ENCODE measurements at regions not wholly inside any gene's neighbourhood (a gene's known extent, or its start where the extent isn't known, plus 50 kb on each side); places are given as distances from the start of the nearest gene placed in this dataset.

DNA sequence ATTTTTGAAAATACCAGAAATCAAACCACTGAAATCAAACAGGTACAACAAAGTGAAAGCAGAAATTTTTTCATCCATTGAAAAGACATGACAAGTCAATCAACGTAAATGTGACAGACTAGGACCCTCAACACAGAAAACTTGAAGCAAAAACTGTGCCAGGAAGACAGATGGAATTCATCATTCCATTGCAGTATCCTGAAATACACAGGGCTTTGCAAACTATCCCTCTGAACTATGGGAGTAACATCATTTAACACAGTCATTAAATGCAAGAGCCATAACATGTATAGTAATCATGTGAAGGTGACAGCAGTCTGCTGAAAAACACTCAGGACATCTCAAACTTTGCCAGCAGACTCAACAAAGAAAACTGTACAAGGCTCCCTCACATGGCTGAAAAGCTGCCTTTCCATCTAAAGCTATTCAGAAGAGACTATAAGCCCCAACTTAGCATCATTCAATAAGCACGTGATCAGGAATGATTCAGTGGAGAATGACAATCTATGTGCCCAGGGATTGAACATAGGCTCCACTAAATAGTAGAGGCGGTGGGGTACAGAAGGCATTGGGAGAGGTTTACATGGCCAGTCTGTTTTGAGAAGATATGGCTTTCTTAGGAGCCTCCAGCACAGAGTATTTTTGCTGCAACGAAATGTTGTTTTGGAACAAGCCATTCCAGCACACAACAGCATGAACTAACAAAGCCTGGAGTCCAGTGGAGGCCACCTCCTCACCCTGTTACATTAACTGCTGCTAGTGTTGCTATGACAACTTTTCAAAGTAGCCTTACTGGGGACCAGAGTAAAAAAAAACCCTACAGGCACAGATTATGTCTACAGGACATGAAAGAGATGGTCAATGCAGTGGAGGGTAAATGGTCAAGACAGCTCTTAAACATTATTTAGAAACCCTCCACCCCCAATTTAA is 274.5 kb upstream of the NOCT start:
- no peak for DNase-seq

DNA sequence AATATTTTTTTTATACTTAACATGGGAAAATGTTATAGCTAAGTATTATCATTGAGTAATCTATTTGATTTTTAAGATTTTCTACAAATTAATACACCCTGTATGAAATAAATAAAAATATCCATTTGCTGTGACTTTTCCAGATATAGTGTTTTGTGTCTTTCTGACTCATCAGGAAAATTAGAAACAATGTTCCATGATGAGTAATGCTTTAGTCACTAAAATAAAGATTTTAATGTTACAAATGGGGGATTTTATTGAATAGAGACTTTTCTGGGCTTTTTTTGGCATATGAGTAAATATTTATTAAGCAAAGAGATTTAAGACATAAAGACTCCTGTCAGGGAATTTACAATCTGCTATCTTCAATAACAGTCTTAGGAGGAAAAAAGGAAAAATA is 279.2 kb upstream of the NOCT start:
- no peak for DNase-seq

DNA sequence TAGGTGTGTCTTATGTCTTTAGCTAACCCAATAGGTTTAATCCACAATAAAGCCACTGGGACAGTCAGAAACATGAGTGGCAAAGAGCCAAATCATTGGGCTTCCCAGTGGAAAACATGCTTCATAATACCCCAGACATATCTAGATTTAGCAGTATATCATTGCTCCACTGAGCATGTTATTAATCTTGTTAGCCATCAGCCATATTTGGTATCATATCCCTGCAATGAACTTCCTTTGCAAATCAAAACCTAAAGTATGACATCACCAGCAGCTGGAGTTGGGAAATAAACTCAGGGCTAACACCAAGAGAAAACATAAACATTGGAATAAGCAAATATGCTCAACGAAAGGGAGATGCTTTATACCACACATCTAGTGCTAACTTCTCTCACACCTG is 280.8 kb upstream of the NOCT start:
- DNase-seq, result no peak

DNA sequence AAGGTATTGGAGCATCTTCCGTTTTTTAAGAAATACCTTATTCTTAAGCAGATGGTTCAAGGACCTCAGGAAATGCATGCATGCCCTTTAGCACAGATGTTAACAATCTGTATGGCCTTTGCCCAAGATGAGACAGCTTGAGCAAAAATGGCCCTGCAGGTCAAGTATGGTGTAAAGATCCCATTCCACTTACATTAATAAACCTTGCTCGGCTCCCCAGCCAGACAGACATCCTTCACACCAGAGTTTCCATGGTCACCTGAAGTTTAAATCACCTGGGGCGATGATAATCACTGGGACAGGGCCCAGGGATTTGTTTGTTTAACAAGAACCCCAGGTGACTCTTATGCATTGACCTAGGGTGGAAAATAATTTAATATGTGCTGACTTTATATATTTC is 287.0 kb upstream of the NOCT start:
- DNase-seq, result no peak

DNA sequence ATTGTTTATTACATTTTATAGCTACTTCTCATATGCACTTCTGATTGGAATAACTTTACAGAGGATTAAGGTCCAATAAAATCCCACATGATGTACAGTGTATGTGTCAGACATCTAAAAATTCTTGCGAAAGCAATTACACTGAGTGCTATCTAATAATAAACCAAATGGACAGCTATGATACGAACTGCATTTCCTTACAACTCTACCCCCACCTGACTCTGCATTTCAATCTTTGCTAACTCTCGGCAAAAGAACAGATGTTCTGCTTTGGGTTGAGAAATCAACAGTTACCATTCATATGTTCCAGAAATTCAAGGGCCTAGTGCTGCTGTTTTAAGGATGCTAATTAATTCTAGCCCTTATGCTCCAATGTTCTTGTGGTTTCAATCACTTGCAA is 287.9 kb upstream of the NOCT start:
- no peak for DNase-seq

DNA sequence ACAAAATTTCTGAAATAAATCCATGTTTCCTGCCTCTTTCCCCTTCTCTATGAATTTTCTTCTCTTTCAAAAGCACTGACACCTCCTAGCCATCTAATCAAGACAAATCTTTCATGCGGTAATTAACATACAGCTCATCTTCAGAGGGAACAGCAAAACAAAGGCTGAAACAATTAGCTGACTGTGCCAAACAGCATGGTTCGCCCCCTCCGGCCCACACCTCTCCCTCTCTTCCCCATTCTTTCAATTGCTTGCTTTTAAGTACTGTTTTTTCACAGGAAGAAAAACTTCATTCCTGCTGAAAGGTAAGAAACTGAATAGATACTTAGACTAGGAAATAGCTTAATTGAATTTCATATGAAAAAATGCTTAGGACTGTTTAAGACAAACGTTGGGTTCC is 291.1 kb upstream of the NOCT start:
- no peak for DNase-seq

DNA sequence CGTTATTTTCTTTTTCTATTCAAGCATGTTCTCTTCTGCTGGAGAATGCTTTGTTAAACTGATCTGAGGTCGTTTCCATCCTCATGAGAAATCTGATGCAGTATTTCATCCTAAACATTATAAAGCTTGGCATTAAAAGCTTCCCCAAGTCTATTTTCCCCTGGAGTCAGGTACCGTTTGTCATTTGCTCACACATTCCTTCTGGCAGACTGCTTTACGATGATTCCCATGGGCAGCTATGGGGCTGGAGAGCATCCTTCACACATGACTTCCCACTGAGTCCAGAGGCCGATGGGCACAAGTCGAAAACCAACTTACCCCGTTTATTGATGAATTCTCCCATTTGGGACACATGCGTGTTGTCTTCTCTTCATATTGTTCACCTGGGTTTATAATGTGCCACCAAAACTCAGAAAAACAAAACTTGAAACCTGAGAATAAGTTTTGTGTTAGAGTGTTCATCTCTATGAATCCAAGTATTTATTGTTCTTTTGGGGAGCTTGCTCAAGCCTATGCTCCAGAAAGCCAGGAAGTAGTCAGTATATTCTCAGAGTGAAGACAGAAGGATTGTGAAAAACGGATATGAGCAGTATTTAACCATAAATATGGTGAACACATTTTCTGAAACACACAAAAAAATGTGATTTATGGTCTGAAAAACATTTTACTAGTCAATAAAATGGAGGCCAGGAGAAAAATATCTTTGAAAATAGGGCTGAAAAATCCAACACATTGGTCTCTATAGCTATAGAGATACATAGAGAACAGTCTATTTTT is 298.8 kb upstream of the NOCT start:
- DNase-seq, result no peak

DNA sequence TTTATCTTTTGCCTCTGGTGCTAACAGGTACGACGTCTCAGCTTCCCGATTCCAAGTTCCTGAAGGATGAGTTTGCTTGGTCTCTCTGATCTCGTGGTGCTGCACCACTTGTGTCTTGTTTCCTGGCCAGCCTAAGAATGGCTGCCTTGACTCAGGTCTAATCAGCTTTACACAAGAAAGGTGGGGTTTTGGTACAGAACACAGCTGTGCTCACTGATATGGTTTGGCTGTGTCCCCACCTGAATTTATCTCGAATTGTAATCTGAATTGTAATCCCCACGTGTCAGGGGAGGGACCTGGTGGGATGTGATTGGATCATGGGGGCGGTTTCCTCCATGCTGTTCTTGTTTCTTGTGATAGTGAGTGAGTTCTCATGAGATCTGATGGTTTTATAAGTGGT is 305.3 kb upstream of the NOCT start:
- DNase-seq, result no peak

DNA sequence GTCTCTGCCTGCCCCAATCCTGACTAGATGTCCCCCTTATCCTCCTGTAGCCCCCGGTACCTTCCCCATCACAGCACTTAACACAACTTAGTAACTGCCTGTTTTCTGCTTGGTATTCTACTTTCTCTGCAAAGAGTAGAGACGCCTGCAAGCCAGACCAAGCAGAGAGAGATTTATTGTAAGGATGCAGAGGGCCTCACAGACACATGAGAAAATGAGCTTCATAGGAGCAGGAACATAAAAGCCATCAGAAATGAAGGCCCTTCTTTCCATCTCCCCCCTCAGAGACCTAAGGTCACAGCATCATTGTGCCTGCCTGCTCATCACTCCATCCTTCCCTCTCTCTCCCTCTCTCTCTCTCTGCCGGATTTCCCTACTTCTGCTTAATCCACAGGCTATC is 305.7 kb upstream of the NOCT start:
- no peak for DNase-seq

DNA sequence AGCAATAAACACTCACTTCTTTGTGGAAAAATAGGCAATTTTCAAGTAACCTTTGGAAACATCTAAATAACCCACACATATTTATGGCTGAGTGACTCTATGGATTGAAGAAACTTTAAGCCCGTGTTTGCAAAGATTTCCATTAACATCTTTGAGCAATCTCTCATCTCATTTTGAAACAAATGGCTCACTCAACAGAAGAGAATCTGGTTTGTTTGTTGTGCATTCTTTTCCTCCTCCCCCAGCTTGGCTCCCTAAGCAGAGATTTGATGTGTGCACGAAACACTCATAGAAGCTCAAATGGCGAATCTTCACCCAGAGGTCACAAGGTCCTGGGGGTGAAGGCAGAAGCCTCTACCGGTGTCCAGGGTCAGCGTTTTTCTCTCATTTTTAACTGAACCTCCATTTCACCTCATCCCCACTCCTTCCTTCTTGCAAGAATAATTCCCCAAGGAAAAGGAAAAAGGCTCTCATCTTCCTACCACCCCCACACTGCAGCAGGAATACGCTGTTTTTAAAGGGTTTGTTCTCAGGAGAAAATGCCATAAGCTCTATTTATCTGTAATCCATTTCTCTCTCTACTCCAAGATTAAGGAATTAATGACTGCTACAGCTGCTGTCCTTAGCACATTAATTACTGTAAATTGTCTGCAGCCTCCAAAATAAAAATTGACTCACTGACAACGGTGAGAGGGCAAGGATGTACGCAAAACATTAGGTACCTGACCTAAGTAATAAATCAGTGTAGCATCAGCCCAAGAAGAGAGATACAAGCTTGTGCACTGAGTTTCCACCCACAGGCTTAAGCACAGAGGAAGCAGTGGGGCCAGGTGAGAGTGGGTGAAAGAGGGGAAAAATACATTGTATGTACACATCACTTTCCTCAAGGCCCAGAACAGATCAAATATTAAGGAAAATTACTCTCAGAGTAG is 307.6 kb upstream of the NOCT start:
- DNase-seq, result no peak

DNA sequence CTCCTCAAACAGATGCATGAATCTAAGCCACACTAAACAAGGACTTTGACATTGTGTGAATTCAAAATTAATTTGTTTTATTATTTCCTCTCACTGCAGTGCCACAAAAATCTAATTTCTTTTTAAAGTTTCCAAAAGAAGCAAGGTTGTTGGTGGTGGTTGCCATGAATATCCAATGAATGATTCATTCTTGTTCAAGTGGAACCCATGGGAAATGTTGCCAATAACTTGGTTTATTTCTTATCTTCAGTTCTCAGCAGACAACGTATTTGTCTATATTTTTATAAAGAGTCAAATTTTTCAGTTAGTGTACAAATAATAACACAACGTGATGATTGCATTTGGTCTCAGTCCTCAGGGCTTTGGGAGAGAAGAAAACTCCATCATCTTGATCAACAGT is 309.4 kb upstream of the NOCT start:
- no peak for DNase-seq

DNA sequence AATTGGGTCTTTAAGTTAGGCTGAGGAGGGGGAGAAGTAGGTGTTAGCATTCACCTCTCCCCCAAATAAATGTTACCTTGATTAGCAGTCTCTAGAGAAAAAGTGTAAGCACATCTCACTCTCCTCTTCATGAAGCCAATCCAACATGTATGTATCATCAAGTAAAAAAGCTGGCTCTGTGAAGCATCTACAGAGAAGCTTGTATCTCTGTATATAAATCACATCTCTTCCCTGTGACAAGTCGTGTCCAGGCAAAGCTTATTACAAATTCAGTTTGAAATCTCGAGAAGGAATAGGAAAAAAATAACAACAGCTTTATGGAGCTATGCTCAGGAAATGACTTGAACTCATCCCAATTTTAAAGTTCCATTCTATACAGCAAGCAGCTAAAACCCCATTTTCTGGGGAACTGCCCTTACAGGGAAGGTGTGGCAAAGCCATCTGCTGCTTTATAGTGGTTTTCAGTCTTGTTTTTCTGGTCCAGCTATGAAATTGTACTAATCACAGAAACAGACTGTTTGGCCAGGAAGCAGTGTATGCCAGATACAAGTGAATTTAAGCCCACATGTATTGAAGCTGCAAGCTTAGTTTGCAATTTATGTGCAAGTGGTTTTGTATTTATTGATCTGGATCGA is 313.3 kb upstream of the NOCT start:
- DNase-seq, result no peak

DNA sequence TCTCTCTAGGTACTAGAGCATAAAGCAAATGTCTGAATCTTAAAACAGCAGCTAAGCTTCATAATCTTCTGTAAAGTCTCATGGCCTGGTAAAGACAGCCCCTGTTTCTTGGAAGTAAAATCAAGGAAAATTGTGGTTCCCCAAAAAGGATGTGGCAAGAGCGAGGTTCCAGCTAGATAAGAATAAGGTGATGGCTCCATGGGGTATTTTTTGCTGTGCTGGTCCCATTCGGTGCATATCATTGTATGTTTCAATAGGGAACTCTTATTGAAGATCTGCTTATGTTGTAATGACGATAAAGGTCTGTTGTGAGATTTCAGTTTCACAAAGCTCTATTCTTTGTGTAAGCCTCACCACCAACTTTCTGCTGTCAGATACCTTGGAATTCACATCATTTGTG is 316.9 kb upstream of the NOCT start:
- no peak for DNase-seq

DNA sequence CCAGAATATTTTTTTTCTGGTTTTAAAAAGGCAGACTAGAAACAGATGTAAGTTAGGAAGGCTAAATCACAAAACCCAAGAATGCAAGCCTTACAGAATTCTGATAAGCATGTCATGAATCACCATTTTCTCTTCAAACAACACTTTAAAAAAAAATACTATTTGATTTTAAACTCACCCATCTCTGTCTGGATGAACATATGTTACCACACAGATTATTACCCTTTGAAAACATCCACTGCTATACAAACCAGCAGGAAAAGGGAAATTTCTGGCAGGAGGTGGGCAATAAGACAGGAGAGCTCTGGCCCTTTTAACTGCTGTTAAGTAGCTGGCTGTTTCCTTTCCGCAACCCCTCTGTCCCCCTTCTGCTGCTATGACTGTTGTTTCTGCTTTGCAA is 317.7 kb upstream of the NOCT start:
- DNase-seq, result no peak

DNA sequence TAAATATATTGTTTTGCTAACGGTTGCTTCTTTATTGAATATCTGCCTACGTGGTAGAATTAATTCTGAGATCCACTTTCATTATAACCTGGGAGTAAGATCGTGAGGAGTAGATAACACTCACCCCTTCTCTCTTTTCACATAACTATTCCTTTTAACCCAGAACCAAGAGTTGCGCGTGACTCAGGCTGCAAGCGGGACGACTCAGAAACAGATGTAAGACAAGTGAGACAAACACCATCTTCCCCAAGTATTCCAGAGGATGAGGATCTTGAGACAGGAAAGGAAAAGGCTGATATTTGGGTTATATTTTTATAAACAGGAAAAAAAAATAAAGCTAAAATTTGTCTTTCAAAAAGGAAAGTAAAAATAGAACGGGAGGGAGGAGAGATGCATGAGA is 318.8 kb upstream of the NOCT start:
- DNase-seq, result no peak

DNA sequence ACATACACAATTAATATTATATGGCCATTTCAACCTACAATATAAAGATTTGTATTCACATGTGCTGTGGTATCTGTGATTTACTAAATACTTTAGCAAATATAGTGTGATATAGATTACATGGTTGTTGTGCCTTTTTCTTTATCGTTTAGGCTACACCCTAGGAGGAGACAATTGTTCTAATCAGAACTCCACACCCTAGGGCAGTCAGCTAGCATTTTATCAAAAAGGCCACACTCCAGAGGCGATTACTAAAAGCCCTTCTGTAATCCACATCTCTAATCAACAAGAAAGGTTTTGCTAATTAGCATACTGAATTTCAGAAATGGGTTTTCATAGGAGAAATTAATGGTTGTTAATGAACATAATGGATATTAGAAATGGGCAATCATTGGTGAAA is 319.5 kb upstream of the NOCT start:
- no peak for DNase-seq

DNA sequence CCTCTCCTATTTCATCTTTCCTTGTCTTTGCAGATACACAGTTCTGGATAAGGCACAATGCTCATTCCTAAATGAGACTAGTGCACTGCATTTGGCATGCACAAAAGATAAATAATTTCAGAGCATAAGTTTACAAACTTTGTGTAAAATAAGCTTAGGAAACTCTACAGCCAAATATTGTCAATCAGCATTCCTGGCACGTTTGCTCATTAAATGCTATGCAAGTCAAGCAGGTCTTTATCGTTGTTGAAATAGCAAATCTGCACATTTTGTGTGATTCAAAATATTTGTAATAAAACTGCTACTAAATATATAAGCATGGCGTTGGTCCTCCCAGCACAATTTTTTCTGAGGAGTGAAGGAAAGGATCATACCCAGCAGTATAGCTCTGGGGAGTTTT is 322.1 kb upstream of the NOCT start:
- no peak for DNase-seq

DNA sequence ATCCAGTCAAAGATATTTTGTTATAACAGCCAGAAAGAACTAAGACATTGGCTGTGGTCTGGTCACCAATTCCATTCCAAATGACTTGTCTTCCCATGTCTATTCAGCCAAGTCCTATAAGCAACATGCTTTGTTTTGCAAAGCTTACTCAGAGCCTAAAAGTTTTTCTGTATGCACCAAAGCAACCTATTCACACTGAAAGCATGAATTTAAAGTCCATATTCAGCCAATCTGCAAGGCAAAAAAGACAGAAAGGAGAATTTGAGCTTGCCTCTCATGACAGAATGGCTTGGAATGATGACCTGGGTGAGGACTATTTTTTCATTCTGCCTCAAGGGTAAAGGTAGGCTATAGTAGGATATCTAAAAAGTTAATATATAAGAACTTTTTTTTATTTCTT is 323.2 kb upstream of the NOCT start:
- no peak for DNase-seq

DNA sequence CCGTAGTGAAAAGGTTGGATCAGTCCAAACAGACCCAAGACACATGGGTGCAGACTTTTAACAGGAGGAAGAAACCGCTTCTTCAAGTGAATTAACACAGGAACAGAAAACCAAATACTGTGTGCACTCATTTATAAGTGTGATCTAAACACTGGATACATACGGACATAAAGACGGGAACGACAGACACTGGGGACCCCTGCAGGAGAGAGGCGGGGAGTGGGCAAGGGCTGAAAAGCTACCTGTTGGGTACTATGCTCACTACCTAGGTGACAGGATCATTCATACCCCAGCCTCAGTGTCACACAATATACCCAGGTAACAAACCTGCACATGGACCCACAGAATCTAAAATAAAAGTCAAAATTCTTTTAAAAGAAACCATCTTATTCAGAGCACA is 326.0 kb upstream of the NOCT start:
- no peak for DNase-seq

DNA sequence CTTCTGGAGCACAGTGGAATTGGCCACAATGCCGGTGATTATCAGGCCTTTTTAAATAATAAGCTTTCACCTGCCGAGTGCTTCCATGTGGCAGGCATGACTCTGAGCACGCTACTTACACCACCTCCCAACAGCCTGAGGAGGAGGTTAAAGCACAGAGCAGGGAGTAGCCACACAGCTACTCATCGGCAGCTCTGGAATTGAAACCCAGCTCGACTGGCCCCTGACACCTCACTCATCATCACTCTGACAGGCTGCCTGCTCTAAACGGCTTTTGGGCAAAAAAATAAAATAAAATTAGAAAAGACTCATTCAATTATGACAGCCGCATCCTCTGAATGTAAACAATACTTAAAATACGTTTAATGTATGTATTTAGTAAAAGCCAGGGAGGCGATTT is 326.4 kb upstream of the NOCT start:
- DNase-seq, result no peak

DNA sequence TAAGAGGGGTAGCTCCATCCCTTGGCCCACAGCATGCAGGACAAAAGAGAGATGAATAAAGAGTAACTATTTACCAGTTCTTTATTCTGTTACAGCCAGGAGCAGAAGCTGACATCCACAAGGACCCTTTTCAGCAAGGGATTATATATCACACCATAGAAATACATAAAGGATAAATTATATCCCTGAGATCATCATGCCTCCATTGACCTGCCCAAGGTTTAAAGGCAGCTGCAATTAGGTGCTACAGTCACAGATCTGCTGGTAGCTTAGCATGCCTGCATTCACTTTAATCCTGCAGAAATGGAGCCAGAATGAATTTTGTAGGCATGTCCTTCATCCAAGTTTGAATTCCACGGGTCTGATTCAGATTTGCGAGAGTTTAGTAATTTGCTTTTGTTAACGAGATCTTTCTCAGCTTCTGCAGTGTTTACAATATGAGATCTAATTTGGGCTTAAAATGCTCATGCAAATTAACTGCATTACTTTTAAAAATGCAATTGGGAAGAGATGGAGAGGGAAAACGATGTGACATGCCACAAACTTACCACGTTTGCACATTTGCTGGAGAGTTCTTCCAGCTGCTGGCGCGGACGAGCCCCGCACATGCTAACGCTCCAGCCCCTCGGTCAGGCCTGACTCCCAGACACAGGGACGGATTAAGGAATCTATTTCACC is 327.0 kb upstream of the NOCT start:
- no peak for DNase-seq

All from stimulated activated CD4-positive, alpha-beta T cell treated with anti-CD3 and anti-CD28 coated beads, Interleukin-4, amount 100 ng/mL, for 24 hours (primary cell).